Loucy (cell line): ENCODE measurements at regions not wholly inside any gene's neighbourhood (a gene's known extent, or its start where the extent isn't known, plus 50 kb on each side); places are given as distances from the start of the nearest gene placed in this dataset.

ENCODE experiments used
- H2AFZ ChIP-seq: fragments of 200-600 bp; sonication (generic); 2 replicates; pipeline ENCODE4 v1.6.0; 2016; ENCODE audit warnings: antibody characterized with exemption, mild to moderate bottlenecking, low read length, moderate library complexity
- H3F3A ChIP-seq: fragments of 200-600 bp; 2 replicates; pipeline ENCODE4 v1.6.0; 2016; ENCODE audit warnings: antibody characterized with exemption, low read depth, mild to moderate bottlenecking
- H3K27me3 ChIP-seq: fragments of 200-600 bp; sonication (generic); 2 replicates; pipeline ENCODE4 v1.6.1; 2014; ENCODE audit warnings: low read length, mild to moderate bottlenecking; ENCODE audit not compliant: insufficient read depth, poor library complexity, severe bottlenecking
- H3K36me3 ChIP-seq: fragments of 200-600 bp; sonication (generic); 2 replicates; pipeline ENCODE4 v1.6.1; 2016; ENCODE audit warnings: low read length; ENCODE audit not compliant: insufficient read depth
- H3K4me1 ChIP-seq: fragments of 200-600 bp; sonication (generic); 2 replicates; pipeline ENCODE4 v1.5.1; 2014; ENCODE audit warnings: low read length, mild to moderate bottlenecking; ENCODE audit not compliant: insufficient read depth, poor library complexity, severe bottlenecking
- H3K4me2 ChIP-seq: fragments of 200-600 bp; sonication (generic); 2 replicates; pipeline ENCODE4 v1.6.0; 2014; ENCODE audit warnings: antibody characterized with exemption, low read length, low read depth, mild to moderate bottlenecking; ENCODE audit not compliant: poor library complexity, severe bottlenecking
- H3K4me3 ChIP-seq: fragments of 200-600 bp; sonication (generic); 2 replicates; pipeline ENCODE4 v1.5.1; 2014; ENCODE audit warnings: low read length, mild to moderate bottlenecking, mixed read lengths; ENCODE audit not compliant: poor library complexity, severe bottlenecking
- H3K79me2 ChIP-seq: fragments of 200-600 bp; sonication (generic); 2 replicates; pipeline ENCODE4 v1.6.1; 2014; ENCODE audit warnings: low read length; ENCODE audit not compliant: insufficient read depth
- H3K9ac ChIP-seq: fragments of 200-600 bp; sonication (generic); 2 replicates; pipeline ENCODE4 v1.6.0; 2014; ENCODE audit warnings: mild to moderate bottlenecking, low read depth, low read length, moderate library complexity; ENCODE audit not compliant: poor library complexity, severe bottlenecking
- H3K9me2 ChIP-seq: fragments of 200-600 bp; sonication (generic); replicated peaks from 2 replicates; pipeline ENCODE4 v1.6.1; 2016; ENCODE audit warnings: low read depth, low read length, mixed read lengths
- H3K9me3 ChIP-seq: fragments of 200-600 bp; sonication (generic); 2 replicates; pipeline ENCODE4 v1.6.1; 2014; ENCODE audit warnings: mild to moderate bottlenecking, antibody characterized with exemption, low read length, low read depth; ENCODE audit not compliant: insufficient read depth
- H4K20me1 ChIP-seq: fragments of 200-600 bp; sonication (generic); 2 replicates; pipeline ENCODE4 v1.6.0; 2014; ENCODE audit warnings: antibody characterized with exemption, low read length, mild to moderate bottlenecking; ENCODE audit not compliant: insufficient read depth, poor library complexity, severe bottlenecking
- EZH2phosphoT487 ChIP-seq: fragments of 200-600 bp; IDR thresholded peaks from 2 replicates; pipeline ENCODE4 v1.6.1; 2018; ENCODE audit warnings: antibody characterized with exemption, mild to moderate bottlenecking, moderate library complexity, borderline replicate concordance
- TF ChIP-seq, protein P1 (sequence below): fragments of 200-600 bp; sonication (generic); conservative IDR thresholded peaks from 2 replicates; pipeline ENCODE4 v1.5.1; 2014; ENCODE audit warnings: mild to moderate bottlenecking, antibody characterized with exemption, low read length

DNA sequence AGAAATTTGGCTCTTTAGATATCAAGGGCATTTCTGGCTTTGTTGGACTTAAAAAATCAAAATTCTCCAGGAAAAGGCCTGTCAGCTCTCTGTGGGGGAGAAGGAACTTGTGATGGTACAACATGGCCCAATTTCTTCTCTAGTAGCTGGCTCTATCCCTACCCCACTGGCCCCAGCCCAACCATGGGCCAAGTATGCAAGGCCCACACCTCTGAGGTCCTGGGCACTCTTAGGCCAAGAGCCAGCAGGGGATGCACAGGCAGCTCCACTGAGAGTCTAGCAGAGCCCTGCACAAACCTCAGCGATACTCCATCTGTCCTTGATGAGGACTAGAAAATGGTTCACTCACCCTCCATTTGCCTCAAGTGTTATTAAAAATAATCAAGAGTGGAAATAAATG lies 261.2 kb downstream of the C7orf25 start:
- no peaks in the 10 kb centered on the region for H3K27me3 ChIP-seq
- no peaks in the 10 kb centered on the region for H3F3A ChIP-seq
- H3K9me3 ChIP-seq: no peaks in the 10 kb centered on the region; the same call in 1 of the 2 replicates
- no peaks in the 10 kb centered on the region for H3K36me3 ChIP-seq
- H2AFZ ChIP-seq: no peak overlapping the region
- H3K4me1 ChIP-seq: no peaks in the 10 kb centered on the region
- no peak for TF ChIP-seq EZH2phosphoT487
- TF ChIP-seq, protein P1, sequence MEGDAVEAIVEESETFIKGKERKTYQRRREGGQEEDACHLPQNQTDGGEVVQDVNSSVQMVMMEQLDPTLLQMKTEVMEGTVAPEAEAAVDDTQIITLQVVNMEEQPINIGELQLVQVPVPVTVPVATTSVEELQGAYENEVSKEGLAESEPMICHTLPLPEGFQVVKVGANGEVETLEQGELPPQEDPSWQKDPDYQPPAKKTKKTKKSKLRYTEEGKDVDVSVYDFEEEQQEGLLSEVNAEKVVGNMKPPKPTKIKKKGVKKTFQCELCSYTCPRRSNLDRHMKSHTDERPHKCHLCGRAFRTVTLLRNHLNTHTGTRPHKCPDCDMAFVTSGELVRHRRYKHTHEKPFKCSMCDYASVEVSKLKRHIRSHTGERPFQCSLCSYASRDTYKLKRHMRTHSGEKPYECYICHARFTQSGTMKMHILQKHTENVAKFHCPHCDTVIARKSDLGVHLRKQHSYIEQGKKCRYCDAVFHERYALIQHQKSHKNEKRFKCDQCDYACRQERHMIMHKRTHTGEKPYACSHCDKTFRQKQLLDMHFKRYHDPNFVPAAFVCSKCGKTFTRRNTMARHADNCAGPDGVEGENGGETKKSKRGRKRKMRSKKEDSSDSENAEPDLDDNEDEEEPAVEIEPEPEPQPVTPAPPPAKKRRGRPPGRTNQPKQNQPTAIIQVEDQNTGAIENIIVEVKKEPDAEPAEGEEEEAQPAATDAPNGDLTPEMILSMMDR: no peak
- H3K79me2 ChIP-seq: no peaks in the 10 kb centered on the region
- H3K4me3 ChIP-seq: no peak overlapping the region
- H3K9me2 ChIP-seq: no peaks in the 10 kb centered on the region
- no peak overlapping the region for H3K4me2 ChIP-seq
- H4K20me1 ChIP-seq: no peaks in the 10 kb centered on the region
- H3K9ac ChIP-seq: no peak overlapping the region

DNA sequence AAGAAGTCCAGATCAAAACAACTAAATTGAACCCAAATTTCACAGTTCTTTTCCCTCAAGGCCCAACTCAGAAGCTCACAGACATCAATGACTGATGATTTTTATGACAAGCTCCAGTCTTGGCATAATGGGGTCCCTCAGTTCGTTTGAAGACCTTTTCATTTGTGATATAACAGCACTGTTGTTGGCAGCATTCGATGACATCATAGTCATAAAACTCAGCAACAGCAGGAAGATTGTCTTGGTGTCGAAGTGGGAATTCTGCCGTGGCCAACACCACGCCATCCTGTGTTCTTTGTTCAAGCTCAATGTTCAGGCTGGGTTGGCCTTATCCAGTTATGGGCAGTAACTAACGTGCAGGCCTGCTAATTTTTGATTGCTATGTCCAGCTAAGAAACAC lies 261.7 kb downstream of the C7orf25 start:
- H3K9me3 ChIP-seq: no peaks in the 10 kb centered on the region
- H3K27me3 ChIP-seq: no peaks in the 10 kb centered on the region
- no peaks in the 10 kb centered on the region for H3F3A ChIP-seq
- no peaks in the 10 kb centered on the region for H3K9me2 ChIP-seq
- TF ChIP-seq, protein P1: no peak
- no peak for TF ChIP-seq EZH2phosphoT487
- no peak overlapping the region for H2AFZ ChIP-seq
- no peak overlapping the region for H3K9ac ChIP-seq
- no peak overlapping the region for H3K4me2 ChIP-seq
- no peaks in the 10 kb centered on the region for H4K20me1 ChIP-seq
- H3K36me3 ChIP-seq: no peaks in the 10 kb centered on the region
- H3K4me3 ChIP-seq: no peak overlapping the region
- H3K79me2 ChIP-seq: no peaks in the 10 kb centered on the region
- no peaks in the 10 kb centered on the region for H3K4me1 ChIP-seq

DNA sequence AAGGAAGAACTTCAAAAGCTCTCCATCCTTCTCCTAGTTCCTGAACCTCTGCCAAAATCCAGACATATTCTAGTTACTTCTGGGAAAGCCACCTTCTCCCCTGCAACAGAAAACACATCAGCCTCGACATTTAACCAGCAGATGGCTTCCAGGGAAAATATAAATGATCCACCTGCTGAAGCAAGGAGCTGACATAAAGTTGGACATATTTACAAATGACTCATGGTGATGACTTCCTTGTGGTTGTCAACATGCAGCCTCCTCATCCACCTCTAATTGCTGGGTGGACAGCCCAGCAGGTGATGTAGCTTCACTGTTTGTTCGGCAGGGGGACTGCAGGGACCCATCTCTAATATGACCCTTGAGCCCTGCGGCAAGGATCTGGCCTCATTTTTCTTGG lies 266.0 kb downstream of the C7orf25 start:
- Histone ChIP-seq H3K27me3 (no peaks in the 10 kb centered on the region), H2AFZ (no peak overlapping the region), H3K9ac (no peak overlapping the region), H3K79me2 (no peaks in the 10 kb centered on the region), H3K36me3 (no peaks in the 10 kb centered on the region), H3F3A (no peaks in the 10 kb centered on the region), H3K9me3 (no peaks in the 10 kb centered on the region), H3K4me3 (no peak overlapping the region), H3K4me2 (no peak overlapping the region), H4K20me1 (no peaks in the 10 kb centered on the region), H3K4me1 (no peaks in the 10 kb centered on the region), H3K9me2 (no peaks in the 10 kb centered on the region)
- no peak for TF ChIP-seq EZH2phosphoT487
- TF ChIP-seq, protein P1: no peak
